ENCODE measurements at regions not wholly inside any gene's neighbourhood (a gene's known extent, or its start where the extent isn't known, plus 50 kb on each side); places are given as distances from the start of the nearest gene placed in this dataset.

DNA sequence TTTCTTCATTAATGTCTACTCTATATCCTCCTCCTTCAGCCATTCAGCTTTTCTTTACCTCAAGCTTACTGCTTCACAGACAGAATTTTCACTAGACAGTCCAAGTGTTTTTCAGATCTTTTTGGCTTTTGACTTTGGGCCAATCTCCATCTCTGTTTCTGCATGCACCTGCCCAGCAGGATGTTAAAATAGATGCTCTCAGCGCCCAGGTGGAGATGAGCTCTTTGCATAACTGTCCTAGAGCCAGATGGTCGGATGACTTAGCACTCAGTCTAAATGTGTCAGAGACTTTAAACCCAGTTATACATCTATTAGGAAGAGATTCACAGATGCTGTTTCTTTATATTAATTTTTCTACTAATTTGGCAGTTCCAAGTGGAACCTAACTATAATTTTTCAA is 80.3 kb upstream of the SSTR1 start:
- DNase-seq, result no peak

DNA sequence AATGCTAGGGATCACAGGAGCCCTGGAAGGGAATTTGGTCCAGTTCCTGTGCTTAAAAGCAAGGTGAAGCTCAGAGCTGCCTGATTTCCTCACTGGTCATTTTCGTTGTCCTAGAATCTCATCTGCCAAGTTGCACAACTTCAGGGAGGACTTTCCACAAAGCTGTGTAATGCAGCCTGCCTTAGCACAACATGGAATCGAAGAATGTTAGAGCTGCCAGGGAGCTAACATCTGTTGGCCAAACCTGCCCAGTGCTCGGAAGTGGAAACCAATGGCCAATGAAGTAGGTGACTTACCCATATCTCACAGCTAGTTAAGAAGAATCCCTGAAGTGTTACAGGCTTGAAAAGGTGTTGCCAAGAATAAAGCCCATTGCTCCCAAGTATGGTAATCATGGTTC is 79.9 kb upstream of the SSTR1 start:
- DNase-seq, result no peak

DNA sequence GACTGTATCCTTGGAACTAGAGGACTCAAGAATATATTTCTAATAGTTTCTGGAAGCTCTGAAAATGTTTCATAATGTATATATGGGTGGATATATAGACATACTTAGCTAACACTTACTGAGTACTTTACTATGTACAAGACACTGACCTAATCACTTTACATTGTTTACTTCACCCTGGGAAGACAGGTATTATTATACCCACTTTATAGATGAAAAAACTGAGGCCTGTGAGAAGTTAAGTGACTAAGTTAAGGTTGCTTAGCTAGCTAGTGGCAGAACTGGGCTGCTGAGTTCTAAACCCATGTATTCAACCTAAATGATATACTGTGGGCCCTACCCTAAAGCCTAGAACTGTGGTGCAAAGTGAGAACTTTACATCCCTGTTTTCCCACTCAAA is 79.1 kb upstream of the SSTR1 start:
- no peak for DNase-seq

DNA sequence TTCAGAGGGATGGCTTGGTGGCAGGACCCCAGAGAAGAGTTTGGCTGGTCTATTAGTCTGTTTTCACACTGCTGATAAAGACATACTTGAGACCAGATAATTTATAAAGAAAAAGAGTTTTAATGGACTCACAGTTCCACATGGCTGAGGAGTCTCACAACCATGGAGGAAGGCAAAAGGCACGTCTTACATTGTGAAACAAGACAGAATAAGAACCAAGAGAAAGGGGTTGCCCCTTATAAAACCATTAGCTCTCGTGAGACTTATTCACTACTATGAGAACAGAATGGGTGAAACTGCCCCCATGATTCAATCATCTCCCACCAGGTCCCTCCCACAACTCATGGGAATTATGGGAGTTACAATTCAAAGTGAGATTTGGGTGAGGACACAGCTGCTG is 78.5 kb upstream of the SSTR1 start:
- DNase-seq, result no peak

DNA sequence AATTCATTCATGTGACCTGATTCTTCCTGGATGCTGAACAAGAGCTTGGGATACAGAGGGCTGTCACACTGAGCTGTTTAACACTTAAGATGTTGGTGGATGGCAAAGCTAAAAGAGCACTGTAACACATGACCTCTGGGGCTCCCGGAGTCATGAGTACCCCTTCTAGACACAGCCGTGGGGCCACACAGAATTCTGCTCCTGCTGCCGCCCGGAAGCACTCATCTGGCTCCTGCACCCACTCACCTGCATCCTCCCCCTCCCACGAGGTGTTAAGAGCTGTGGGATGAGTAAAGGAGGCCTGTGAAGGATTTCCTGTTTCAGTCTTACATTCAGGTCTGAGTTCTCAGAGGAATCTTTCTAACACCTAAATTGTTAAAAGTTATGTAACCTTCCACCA is 78.0 kb upstream of the SSTR1 start:
- DNase-seq, result no peak

DNA sequence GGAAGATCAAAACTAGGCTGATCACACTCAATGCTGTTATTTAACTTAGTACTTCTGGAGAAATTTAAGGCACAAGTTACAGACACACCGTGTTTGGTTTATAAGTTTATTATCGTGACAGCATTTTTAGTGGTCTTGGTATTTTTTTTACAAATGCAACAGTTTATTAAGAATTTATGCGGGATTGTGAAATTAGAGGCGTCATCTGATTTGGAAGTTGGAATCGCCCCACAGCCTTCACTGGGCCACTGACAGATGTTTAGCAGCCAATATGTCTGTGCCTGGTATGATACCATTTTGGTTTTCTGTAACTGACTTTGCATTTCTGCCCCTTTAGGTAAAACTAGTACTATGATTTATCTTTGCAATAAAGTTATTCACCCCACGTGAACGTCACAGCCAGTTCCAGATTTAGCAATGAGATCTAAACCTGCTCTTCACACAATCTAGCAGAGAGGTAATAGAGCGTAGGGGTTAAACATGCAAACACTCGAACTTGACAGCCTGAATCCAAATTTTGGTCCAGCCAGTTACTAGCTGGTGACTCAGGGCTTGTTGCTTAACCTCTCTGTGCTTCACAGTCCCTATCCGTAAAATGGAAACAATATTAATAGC is 73.2 kb upstream of the SSTR1 start:
- DNase-seq, result no peak

DNA sequence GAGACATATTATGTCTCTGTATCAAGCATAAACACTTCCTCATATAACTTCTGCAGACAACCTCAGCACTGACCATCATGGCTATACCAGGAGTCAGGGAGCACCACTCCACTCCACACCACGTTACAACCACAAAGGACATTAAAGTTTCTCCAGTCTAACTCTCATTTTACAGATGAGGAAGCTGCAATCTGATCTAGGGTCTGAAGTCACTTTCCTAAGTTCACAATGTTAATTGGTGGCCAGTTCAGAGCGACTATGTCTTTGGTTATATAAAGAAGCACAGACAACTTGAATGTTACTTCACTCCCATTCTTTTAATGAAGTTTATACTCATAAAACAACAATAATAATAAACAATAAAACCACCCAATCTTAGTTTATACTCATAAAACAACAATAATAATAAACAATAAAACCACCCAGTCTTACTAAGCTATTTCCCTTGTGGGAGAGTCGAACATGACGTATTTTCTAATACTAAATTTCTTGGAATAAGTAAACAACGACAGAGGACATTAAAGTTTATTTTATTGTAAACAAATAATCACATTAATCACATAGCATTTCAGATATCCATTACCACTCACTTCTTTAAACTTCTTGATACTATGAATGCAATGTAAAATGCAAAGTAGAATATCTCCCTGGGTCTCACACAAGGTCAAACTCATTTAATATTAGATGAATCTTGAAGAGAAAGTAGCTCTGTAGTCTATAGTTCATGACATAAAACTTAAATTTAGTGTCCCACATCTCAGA is 72.4 kb upstream of the SSTR1 start:
- no peak for DNase-seq

DNA sequence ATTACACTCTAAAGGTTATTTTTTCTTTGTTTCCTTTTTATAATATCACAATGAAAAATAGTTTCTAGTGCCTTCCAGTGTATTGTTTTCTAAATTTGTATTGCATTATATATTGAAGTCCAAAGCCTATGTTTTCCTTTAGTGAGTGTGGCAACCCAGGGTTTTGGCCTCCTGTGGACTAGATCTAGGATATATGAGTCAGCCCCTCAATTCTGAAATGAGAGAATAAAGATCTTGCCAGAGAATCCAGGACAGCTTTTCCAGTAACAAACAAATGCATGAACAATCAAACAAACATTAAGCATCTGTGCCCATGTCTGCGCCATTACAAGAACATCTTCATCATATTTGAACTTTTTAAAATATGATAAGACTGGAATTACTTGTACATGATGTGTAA is 70.7 kb upstream of the SSTR1 start:
- peak; percentile 38 for DNase-seq

DNA sequence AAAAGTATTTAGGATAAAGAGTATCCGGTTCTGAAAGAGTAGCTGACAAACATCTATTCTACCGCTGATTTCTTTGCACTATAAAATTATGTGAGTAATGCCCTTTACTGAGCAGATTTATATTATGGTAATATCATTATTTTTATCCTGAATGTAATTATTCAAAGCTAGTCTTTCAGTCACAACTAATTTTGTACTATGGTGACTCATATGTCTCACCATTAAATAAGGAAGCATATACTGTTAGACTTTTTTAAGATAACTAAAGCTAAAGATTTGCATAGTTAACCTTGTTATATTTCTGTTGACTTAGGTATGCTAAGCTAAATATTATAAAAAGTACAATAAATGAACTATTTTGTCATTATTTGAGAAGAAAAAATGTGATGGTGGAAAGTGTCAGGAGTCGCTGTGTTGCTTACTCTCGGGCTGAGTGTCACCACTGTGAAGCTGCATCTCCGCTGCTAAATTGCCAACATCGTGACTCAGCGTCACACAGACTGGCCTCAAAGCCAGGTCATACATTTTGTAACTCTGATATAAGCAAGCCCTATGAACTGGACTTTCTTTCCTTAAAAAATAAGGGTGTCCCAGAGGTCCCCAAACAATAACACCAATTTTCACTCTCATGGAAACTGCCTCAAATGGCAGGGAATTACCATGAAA is 69.1 kb upstream of the SSTR1 start:
- DNase-seq, result peak; percentile 67

DNA sequence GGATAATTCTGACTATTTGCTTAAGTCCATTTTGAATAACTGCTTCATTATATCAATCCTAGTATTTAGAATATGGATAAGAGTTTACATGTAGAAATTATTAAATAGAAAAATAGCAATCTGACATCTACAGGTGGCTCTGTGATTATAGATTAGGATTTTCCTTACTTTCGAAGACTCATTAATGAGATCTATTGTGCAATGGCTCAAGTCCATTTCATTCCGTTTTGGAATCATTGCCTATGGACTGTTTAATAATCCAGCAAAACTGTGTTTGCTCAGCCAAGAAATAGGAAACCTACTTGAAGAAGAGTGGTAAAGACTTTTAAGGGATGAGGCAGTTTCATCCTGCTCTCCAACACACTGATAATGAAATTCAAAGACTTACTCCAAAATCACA is 67.8 kb upstream of the SSTR1 start:
- no peak for DNase-seq

DNA sequence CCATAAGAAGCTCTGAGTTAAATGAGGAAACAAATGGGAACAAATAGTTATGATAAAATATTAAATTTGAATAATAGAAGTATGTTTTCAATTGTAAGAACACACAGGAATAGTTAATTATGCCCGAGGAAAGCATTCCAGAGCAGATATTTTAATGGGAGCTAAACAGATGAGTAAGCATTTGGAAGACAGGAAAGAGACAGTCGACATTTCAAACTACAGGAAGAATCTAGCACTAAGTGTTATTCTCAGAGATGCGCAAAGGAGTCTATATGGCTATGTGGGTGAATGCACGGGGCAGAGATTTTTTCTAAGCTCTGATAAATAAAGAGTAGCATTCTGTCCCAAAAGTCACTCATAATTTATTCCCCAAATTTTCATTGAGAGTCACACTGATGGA is 64.5 kb upstream of the SSTR1 start:
- DNase-seq, result peak; percentile 68

DNA sequence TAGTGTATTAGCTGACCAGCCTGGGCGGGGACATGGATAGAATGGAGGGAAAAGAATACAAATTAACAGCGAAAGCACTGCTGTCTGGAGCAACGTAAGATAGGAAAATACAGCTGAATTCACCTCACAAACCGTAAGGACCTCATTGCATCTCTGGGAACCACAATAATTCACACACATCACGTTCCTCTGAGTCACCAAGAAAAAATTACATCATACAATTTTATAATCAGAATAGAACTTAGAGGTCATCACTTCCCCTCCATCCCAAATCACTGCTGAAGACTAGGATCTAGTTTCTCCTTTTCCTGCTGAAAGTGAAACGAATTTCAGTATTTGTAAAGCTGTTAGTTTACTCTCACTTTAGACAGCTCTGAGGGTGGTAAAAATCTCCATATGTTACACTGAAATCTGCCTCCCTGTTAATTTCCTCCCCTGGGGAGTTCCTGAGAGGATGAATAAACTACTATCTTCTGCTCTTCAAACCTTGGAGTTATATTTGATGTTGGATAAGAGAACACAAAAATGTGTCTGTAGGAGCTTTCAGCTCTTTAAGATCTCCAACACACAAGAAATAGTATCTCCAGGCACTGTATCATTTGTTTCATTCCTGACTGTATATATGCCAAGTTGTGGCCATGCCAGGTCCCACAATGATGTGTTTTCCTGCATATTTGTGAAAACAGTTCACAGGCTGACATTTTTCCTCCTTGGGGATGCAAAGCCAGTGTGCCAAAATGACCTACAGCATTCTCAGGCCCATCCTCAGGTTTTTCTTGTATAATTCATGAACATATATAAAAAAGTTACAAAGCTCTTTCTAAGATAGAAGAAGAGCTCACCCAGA is 63.8 kb upstream of the SSTR1 start:
- DNase-seq, result peak; percentile 93

DNA sequence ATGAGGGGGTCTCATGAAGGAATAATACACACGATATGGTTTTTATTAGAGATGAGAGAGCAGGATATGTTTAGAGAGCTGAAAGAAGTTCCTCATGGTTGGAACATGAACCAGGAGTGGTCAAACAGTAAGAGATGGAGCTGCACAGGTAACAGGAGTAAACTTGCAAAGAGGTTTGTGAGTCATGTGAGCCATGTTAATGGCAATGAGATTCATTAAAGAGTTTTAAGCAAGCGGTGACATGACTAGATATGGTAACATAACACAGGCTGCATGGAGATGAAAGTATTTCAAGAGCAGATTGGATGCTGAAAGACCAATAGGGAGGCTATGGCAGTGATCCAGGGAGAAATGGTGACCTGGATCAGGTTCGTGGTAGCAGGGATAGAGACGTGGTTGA is 62.6 kb upstream of the SSTR1 start:
- DNase-seq, result no peak

DNA sequence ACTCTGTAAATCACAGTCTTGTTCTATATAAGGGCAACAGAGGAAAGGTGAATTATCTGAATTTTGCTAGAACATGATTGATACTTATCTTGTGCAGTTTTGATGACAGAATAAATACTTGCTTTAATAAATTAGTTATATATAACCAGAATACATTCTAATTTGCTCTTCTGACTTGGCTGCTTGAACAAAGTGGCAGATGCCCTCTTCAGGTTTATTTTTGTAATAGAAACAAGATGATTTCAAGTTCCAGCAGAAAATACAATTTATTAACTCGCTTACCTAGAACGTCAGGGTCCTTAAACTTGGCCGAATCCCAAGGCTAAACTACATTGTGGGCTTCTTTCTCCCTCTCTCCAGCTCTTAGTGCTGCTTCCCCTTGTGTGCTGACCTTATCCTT is 57.6 kb upstream of the SSTR1 start:
- no peak for DNase-seq
